BLaER1 (cell line): ENCODE measurements at regions not wholly inside any gene's neighbourhood (a gene's known extent, or its start where the extent isn't known, plus 50 kb on each side); places are given as distances from the start of the nearest gene placed in this dataset.
A peak's percentile ranks its signal among the peaks of the same experiment; 100 is the strongest.
"Not testable (repeated sequence)": the region's sequence is repeated elsewhere in the genome, so short reads cannot be mapped to it uniquely, and the experiment has no call there.

Experiments used
- H3K27ac ChIP-seq: shearing (Covaris generic); formaldehyde crosslinking; 2 replicates; pipeline ENCODE4 v1.8.1; 2022
- H3K27me3 ChIP-seq: shearing (Covaris generic); formaldehyde crosslinking; 2 replicates; pipeline ENCODE4 v1.8.1; 2022
- H3K36me3 ChIP-seq: shearing (Covaris generic); formaldehyde crosslinking; 2 replicates; pipeline ENCODE4 v1.8.1; 2022
- H3K4me1 ChIP-seq: shearing (Covaris generic); formaldehyde crosslinking; 2 replicates; pipeline ENCODE4 v1.8.1; 2022
- H3K4me2 ChIP-seq: shearing (Covaris generic); formaldehyde crosslinking; 2 replicates; pipeline ENCODE4 v1.8.1; 2022
- H3K4me3 ChIP-seq: shearing (Covaris generic); formaldehyde crosslinking; 2 replicates; pipeline ENCODE4 v1.8.1; 2022
- H3K9ac ChIP-seq: shearing (Covaris generic); formaldehyde crosslinking; 2 replicates; pipeline ENCODE4 v1.8.1; 2022
- H3K9me3 ChIP-seq: shearing (Covaris generic); formaldehyde crosslinking; 2 replicates; pipeline ENCODE4 v1.8.1; 2022
- H4K20me1 ChIP-seq: shearing (Covaris generic); formaldehyde crosslinking; 2 replicates; pipeline ENCODE4 v1.8.1; 2022
- Cebpa-rat ChIP-seq: shearing (Covaris generic); IDR thresholded peaks from 2 replicates; pipeline ENCODE4 v1.8.1; 2022

DNA sequence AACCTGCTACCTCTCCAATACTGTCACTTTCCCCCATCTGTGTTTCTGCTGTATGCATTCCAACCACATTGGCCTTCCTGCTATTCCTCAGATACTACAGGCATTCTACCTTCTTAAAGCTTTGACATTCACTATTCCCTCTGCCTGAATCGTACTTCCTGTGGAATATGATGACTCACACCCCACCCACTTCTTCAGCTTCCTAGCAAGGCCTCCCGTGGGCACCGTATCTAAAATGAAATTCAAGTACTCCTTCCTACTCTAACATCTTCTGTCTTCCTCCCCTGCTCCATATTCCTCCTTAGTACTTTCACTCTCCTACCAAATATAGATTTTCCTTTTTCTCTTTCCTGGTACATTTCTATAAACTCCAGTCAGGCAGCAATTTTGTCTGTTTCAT is 710.4 kb downstream of the RNF144A start:
- TF ChIP-seq Cebpa-rat = no peak
- Histone ChIP-seq H3K27ac (no peak overlapping the region), H3K27me3 (no peaks in the 10 kb centered on the region), H3K36me3 (no peaks in the 10 kb centered on the region), H3K9me3 (no peaks in the 10 kb centered on the region), H4K20me1 (no peaks in the 10 kb centered on the region), H3K4me2 (no peak overlapping the region; the same call in 1 of the 2 replicates), H3K4me3 (no peak overlapping the region), H3K4me1 (peaks cover 23% of the 10 kb centered on the region), H3K9ac (no peak overlapping the region)

GRCh38 chr2:7632420-7632819 is 715.2 kb downstream of the RNF144A start:
- H3K4me2 ChIP-seq = no peak overlapping the region
- no peaks in the 10 kb centered on the region for H3K9me3 ChIP-seq
- no peak overlapping the region for H3K9ac ChIP-seq
- peaks cover 20% of the 10 kb centered on the region; the same call in 1 of the 2 replicates for H3K4me1 ChIP-seq
- H4K20me1 ChIP-seq = no peaks in the 10 kb centered on the region
- H3K27me3 ChIP-seq = no peaks in the 10 kb centered on the region
- H3K27ac ChIP-seq = no peak overlapping the region
- H3K36me3 ChIP-seq = no peaks in the 10 kb centered on the region
- no peak for TF ChIP-seq Cebpa-rat
- no peak overlapping the region for H3K4me3 ChIP-seq

- Histone ChIP-seq H3K27me3 (no peaks in the 10 kb centered on the region), H3K27ac (peak overlapping the region; percentile 64), H3K4me1 (peaks cover 20% of the 10 kb centered on the region; the same call in 1 of the 2 replicates), H3K36me3 (no peaks in the 10 kb centered on the region), H3K9ac (no peak overlapping the region; the same call in 1 of the 2 replicates), H4K20me1 (no peaks in the 10 kb centered on the region), H3K4me2 (peak overlapping the region; percentile 47), H3K9me3 (no peaks in the 10 kb centered on the region), H3K4me3 (no peak overlapping the region)
- no peak for TF ChIP-seq Cebpa-rat
These were observed 716.4 kb downstream of the RNF144A start for GRCh38 chr2:7633566-7634153.

DNA sequence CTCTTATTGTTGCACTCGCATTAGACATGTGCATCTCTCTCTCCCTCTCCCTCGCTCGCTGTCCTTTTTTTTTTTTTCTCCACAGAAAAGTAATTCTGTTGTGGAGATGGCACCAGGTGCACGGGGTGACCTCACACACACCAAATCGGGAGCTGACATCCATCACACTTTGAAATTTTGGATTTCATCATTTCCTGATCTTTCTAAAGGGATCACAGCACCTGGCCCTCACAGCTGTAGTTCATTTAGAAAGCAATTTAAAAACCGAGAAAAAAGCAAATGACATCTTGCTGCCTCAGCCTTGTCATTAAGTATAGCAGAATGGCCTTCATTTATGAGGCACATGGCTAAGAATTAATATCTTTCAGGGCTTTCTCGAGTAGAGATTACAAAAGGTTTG is 717.2 kb downstream of the RNF144A start:
- Histone ChIP-seq H3K4me3 (no peak overlapping the region), H4K20me1 (no peaks in the 10 kb centered on the region), H3K27ac (peak overlapping the region; percentile 54; the same call in 1 of the 2 replicates), H3K4me2 (peak overlapping the region; percentile 47), H3K4me1 (peaks cover 20% of the 10 kb centered on the region; the same call in 1 of the 2 replicates), H3K36me3 (no peaks in the 10 kb centered on the region), H3K9me3 (no peaks in the 10 kb centered on the region), H3K9ac (no peak overlapping the region), H3K27me3 (no peaks in the 10 kb centered on the region)
- no peak for TF ChIP-seq Cebpa-rat

GRCh38 chr2:7639476-7639875 is 722.3 kb downstream of the RNF144A start:
- peaks cover 5% of the 10 kb centered on the region; the same call in 1 of the 2 replicates for H3K4me1 ChIP-seq
- no peaks in the 10 kb centered on the region for H3K27me3 ChIP-seq
- no peak overlapping the region for H3K9ac ChIP-seq
- H3K27ac ChIP-seq = no peak overlapping the region
- no peaks in the 10 kb centered on the region for H4K20me1 ChIP-seq
- no peak for TF ChIP-seq Cebpa-rat
- peaks cover 23% of the 10 kb centered on the region for H3K9me3 ChIP-seq
- H3K4me2 ChIP-seq = no peak overlapping the region
- H3K4me3 ChIP-seq = no peak overlapping the region
- H3K36me3 ChIP-seq = no peaks in the 10 kb centered on the region

- not testable (repeated sequence) for H3K27ac ChIP-seq, H3K9ac ChIP-seq, H3K36me3 ChIP-seq, H3K4me1 ChIP-seq, H3K4me2 ChIP-seq, H3K27me3 ChIP-seq, H4K20me1 ChIP-seq, H3K4me3 ChIP-seq
- H3K9me3 ChIP-seq = peaks cover 23% of the 10 kb centered on the region
These were observed 724.1 kb downstream of the RNF144A start for GRCh38 chr2:7641272-7641671.

- Histone ChIP-seq H3K9ac (no peak overlapping the region), H4K20me1 (no peaks in the 10 kb centered on the region), H3K4me3 (no peak overlapping the region), H3K9me3 (peaks cover 14% of the 10 kb centered on the region), H3K27me3 (no peaks in the 10 kb centered on the region), H3K27ac (no peak overlapping the region), H3K36me3 (no peaks in the 10 kb centered on the region), H3K4me1 (no peaks in the 10 kb centered on the region), H3K4me2 (no peak overlapping the region)
- no peak for TF ChIP-seq Cebpa-rat
These were observed 728.8 kb downstream of the RNF144A start for GRCh38 chr2:7646024-7646423.

DNA sequence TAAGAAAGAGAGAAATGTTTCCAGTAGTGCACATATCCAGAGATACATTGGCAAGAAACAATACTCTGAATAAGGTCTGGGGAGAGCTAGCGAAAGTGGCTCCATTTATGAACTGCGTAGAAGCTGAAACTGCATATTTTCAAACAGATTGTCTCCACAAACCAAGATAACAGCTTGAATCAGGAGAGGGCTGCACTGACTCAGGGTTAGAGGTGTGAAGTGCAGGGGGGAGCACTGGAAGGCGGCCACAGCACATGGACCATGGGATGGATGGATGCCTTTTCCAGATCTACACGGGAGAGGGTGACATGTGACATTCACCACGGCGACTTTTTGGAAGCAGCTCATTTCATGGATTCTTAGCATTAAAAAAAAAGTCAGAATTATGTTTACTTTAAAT is 729.4 kb downstream of the RNF144A start:
- Histone ChIP-seq H3K9ac (no peak overlapping the region), H3K4me3 (no peak overlapping the region), H3K4me1 (no peaks in the 10 kb centered on the region), H3K27ac (no peak overlapping the region), H3K4me2 (no peak overlapping the region), H3K36me3 (no peaks in the 10 kb centered on the region), H3K9me3 (peaks cover 8% of the 10 kb centered on the region), H3K27me3 (no peaks in the 10 kb centered on the region), H4K20me1 (no peaks in the 10 kb centered on the region)
- TF ChIP-seq Cebpa-rat = no peak

GRCh38 chr2:7648221-7648795 is 731.1 kb downstream of the RNF144A start:
- H3K9me3 ChIP-seq = peaks cover 3% of the 10 kb centered on the region

GRCh38 chr2:7649461-7650228 is 732.4 kb downstream of the RNF144A start:
- H3K4me2 ChIP-seq = no peak overlapping the region
- H3K4me3 ChIP-seq = no peak overlapping the region
- no peaks in the 10 kb centered on the region for H3K36me3 ChIP-seq

More at GRCh38 chr2:7648221-7648795, 731.1 kb downstream of the RNF144A start:
- H3K4me1 ChIP-seq = no peaks in the 10 kb centered on the region
- H3K4me2 ChIP-seq = no peak overlapping the region
- H3K4me3 ChIP-seq = no peak overlapping the region
- no peaks in the 10 kb centered on the region for H3K27me3 ChIP-seq
- H3K9ac ChIP-seq = no peak overlapping the region
- no peak overlapping the region for H3K27ac ChIP-seq
- no peaks in the 10 kb centered on the region for H3K36me3 ChIP-seq
- no peaks in the 10 kb centered on the region for H4K20me1 ChIP-seq
- no peak for TF ChIP-seq Cebpa-rat

More at GRCh38 chr2:7649461-7650228, 732.4 kb downstream of the RNF144A start:
- Histone ChIP-seq H3K9me3 (peaks cover 14% of the 10 kb centered on the region), H3K27me3 (no peaks in the 10 kb centered on the region), H3K9ac (no peak overlapping the region), H3K27ac (no peak overlapping the region), H3K4me1 (no peaks in the 10 kb centered on the region), H4K20me1 (no peaks in the 10 kb centered on the region)
- TF ChIP-seq Cebpa-rat = no peak
